Neural progenitor cell (in vitro differentiated cells): ENCODE measurements at regions not wholly inside any gene's neighbourhood (a gene's known extent, or its start where the extent isn't known, plus 50 kb on each side); places are given as distances from the start of the nearest gene placed in this dataset.

Source experiments
- DNase-seq: peaks from one replicate; pipeline ENCODE4 v3.0.0-alpha.2; 2016; ENCODE audit warnings: low spot score
- H2AFZ ChIP-seq: fragments of 200-600 bp; sonication (generic); replicated peaks from 2 replicates; pipeline ENCODE4 v1.6.1; 2016; ENCODE audit warnings: antibody characterized with exemption
- H3F3A ChIP-seq: fragments of 200-600 bp; sonication (generic); 2 replicates; pipeline ENCODE4 v1.6.1; 2016; ENCODE audit warnings: antibody characterized with exemption, low read depth
- H3K27ac ChIP-seq: fragments of 200-600 bp; sonication (generic); 2 replicates; pipeline ENCODE4 v1.5.1; 2016; ENCODE audit warnings: mild to moderate bottlenecking
- H3K27me3 ChIP-seq: fragments of 200-600 bp; sonication (generic); 2 replicates; pipeline ENCODE4 v1.6.1; 2016; ENCODE audit warnings: mild to moderate bottlenecking, moderate library complexity
- H3K36me3 ChIP-seq: fragments of 200-600 bp; sonication (generic); 2 replicates; pipeline ENCODE4 v1.5.1; 2016
- H3K4me1 ChIP-seq: fragments of 200-600 bp; sonication (generic); 2 replicates; pipeline ENCODE4 v1.6.1; 2016; ENCODE audit warnings: mixed run types
- H3K4me2 ChIP-seq: fragments of 200-600 bp; sonication (generic); 2 replicates; pipeline ENCODE4 v1.6.1; 2016
- H3K4me3 ChIP-seq: fragments of 200-600 bp; sonication (generic); 2 replicates; pipeline ENCODE4 v1.5.1; 2016
- H3K79me2 ChIP-seq: fragments of 200-600 bp; sonication (generic); 2 replicates; pipeline ENCODE4 v1.6.1; 2016; ENCODE audit warnings: low read depth
- H3K9ac ChIP-seq: fragments of 200-600 bp; sonication (generic); 2 replicates; pipeline ENCODE4 v1.6.1; 2016
- H3K9me3 ChIP-seq: fragments of 200-600 bp; sonication (generic); 2 replicates; pipeline ENCODE4 v1.5.1; 2016; ENCODE audit warnings: low read depth
- H4K20me1 ChIP-seq: fragments of 200-600 bp; sonication (generic); 2 replicates; pipeline ENCODE4 v1.6.1; 2016; ENCODE audit warnings: low read depth
- H3K27ac Mint-ChIP-seq: 3 replicates; pipeline ENCODE4 v1.8.0; 2021; ENCODE audit warnings: mixed read lengths
- H3K27me3 Mint-ChIP-seq: 2 replicates; pipeline ENCODE4 v1.8.0; 2022; ENCODE audit warnings: low read depth, mild to moderate bottlenecking, inconsistent platforms, moderate library complexity, mixed read lengths; ENCODE audit not compliant: insufficient read depth
- H3K36me3 Mint-ChIP-seq: 3 replicates; pipeline ENCODE4 v1.8.0; 2021; ENCODE audit warnings: mixed read lengths
- H3K4me1 Mint-ChIP-seq: 3 replicates; pipeline ENCODE4 v1.8.0; 2021; ENCODE audit warnings: mixed read lengths
- H3K4me3 Mint-ChIP-seq: 3 replicates; pipeline ENCODE4 v1.8.0; 2021; ENCODE audit warnings: mild to moderate bottlenecking, moderate library complexity, mixed read lengths
- H3K9me3 Mint-ChIP-seq: 3 replicates; pipeline ENCODE4 v1.8.0; 2020; ENCODE audit warnings: mixed read lengths
- EZH2 ChIP-seq: fragments of 200-600 bp; sonication (generic); IDR thresholded peaks from 2 replicates; pipeline ENCODE4 v1.6.1; 2017; ENCODE audit warnings: antibody characterized with exemption, mild to moderate bottlenecking, moderate library complexity
- EZH2phosphoT487 ChIP-seq: fragments of 200-600 bp; sonication (generic); IDR thresholded peaks from 2 replicates; pipeline ENCODE4 v1.6.1; 2017; ENCODE audit warnings: antibody characterized with exemption
- TF ChIP-seq, protein P1 (sequence below): fragments of 200-600 bp; sonication (generic); IDR thresholded peaks from 2 replicates; pipeline ENCODE4 v1.5.1; 2017; ENCODE audit warnings: antibody characterized with exemption, mild to moderate bottlenecking

DNA sequence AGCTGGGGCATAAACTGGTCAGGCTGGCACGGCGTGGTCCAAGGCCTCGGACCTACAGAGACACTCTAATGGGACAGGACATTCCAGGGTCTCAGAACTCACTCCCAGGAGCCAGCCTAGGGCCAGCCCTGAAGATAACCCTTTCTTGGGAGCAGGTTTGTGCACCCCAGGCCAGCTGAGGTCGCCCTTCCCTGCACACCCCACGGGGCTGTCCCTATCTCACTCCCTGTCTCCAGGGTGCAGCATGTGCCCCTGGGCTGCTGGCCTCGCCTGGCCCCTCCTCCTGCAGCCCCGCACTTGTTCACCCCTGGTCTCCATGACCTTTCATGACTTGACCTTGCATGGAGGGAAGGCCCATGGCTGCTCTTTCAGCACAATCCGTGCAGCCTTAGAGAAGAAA lies 1321.8 kb downstream of the BRD1 start:
- DNase-seq: no peak

DNA sequence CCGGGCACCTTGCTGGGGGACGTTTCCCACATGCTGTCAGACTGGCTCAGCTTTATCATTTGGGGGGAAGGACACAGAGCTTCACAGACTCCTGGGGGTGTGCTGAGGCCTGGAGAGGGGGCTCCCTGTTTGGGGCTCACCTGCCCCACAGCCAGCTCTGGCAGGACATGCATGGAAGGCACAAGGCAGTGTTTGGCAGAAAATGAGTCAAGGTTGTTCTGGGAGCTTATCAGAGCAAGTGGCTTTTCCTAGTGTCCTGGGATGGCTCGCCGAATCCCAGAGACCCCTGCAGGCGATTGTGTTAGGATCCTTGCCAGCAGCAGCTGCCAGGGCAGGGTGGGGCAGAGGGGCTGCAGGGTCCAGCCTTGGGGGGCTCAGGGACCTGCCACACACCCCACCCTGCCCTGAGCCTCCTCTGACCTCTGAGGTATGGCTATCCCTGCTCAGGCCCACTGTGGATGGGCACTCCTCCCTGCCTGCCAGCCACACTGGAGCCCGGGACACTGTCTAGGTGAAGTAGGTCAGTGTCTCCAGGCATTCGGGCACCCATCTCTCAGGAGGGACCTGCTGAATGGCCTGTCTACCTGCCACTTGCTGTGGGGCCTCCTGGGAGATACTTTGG lies 1323.0 kb downstream of the BRD1 start:
- TF ChIP-seq, protein P1, sequence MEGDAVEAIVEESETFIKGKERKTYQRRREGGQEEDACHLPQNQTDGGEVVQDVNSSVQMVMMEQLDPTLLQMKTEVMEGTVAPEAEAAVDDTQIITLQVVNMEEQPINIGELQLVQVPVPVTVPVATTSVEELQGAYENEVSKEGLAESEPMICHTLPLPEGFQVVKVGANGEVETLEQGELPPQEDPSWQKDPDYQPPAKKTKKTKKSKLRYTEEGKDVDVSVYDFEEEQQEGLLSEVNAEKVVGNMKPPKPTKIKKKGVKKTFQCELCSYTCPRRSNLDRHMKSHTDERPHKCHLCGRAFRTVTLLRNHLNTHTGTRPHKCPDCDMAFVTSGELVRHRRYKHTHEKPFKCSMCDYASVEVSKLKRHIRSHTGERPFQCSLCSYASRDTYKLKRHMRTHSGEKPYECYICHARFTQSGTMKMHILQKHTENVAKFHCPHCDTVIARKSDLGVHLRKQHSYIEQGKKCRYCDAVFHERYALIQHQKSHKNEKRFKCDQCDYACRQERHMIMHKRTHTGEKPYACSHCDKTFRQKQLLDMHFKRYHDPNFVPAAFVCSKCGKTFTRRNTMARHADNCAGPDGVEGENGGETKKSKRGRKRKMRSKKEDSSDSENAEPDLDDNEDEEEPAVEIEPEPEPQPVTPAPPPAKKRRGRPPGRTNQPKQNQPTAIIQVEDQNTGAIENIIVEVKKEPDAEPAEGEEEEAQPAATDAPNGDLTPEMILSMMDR: no peak
- TF ChIP-seq EZH2 (no peak), EZH2phosphoT487 (no peak)
- Histone ChIP-seq H3K4me2 (no peak overlapping the region), H3K27me3 (no peaks in the 10 kb centered on the region), H3K4me1 (no peaks in the 10 kb centered on the region), H3K4me3 (no peak overlapping the region), H4K20me1 (peaks cover 4% of the 10 kb centered on the region), H3K36me3 (no peaks in the 10 kb centered on the region), H3K9me3 (no peaks in the 10 kb centered on the region), H3K79me2 (no peaks in the 10 kb centered on the region), H3K9ac (no peak overlapping the region), H3F3A (no peaks in the 10 kb centered on the region), H2AFZ (no peak overlapping the region), H3K27ac (no peak overlapping the region)
- DNase-seq: no peak
- Mint-ChIP-seq H3K4me3 (no peak overlapping the region), H3K27ac (no peak overlapping the region), H3K9me3 (no peaks in the 10 kb centered on the region), H3K4me1 (peaks cover 10% of the 10 kb centered on the region), H3K36me3 (peaks cover 4% of the 10 kb centered on the region), H3K27me3 (peaks cover 2% of the 10 kb centered on the region)

More for the DNA sequence above, 1321.8 kb downstream of the BRD1 start:
- Mint-ChIP-seq H3K36me3 (peaks cover 9% of the 10 kb centered on the region), H3K4me3 (no peak overlapping the region), H3K27ac (no peak overlapping the region), H3K9me3 (no peaks in the 10 kb centered on the region), H3K4me1 (no peaks in the 10 kb centered on the region), H3K27me3 (peaks cover 2% of the 10 kb centered on the region)
- peaks cover 4% of the 10 kb centered on the region for H4K20me1 ChIP-seq
- H3F3A ChIP-seq: no peaks in the 10 kb centered on the region
- H3K36me3 ChIP-seq: no peaks in the 10 kb centered on the region
- no peaks in the 10 kb centered on the region for H3K79me2 ChIP-seq
- no peak overlapping the region for H3K27ac ChIP-seq
- no peaks in the 10 kb centered on the region for H3K4me1 ChIP-seq
- H3K4me2 ChIP-seq: no peak overlapping the region
- H2AFZ ChIP-seq: no peak overlapping the region
- no peaks in the 10 kb centered on the region for H3K27me3 ChIP-seq
- no peak overlapping the region for H3K9ac ChIP-seq
- no peak for TF ChIP-seq EZH2phosphoT487
- no peak for TF ChIP-seq EZH2
- TF ChIP-seq, protein P1: no peak
- H3K9me3 ChIP-seq: no peaks in the 10 kb centered on the region
- no peak overlapping the region for H3K4me3 ChIP-seq

DNA sequence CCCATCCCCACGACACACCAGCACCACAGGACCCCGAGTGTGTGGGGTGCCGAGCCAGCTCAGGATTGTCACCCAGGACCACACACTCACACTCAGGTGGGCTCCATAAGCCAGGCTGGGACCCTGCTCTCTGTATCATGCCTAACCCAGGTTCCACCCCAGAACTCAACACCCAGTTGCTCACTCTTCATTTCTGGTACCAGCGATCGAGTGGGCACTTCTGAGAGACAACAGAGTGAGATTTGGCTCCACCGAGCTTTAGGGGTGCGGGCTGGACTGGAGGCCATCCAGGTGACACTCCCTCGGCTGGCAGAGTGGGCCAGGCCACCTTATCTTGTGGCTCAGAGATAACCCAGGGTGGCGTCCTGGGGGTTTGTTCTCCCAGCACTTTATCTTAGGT lies 1323.8 kb downstream of the BRD1 start:
- no peak for DNase-seq
- Histone ChIP-seq H3K4me1 (peaks cover 2% of the 10 kb centered on the region), H3K4me2 (no peak overlapping the region), H4K20me1 (peaks cover 4% of the 10 kb centered on the region), H3K27ac (no peak overlapping the region), H3K27me3 (no peaks in the 10 kb centered on the region), H3F3A (no peaks in the 10 kb centered on the region), H3K36me3 (no peaks in the 10 kb centered on the region), H2AFZ (no peak overlapping the region), H3K9me3 (no peaks in the 10 kb centered on the region), H3K79me2 (no peaks in the 10 kb centered on the region), H3K4me3 (no peak overlapping the region), H3K9ac (no peak overlapping the region)
- Mint-ChIP-seq H3K9me3 (no peaks in the 10 kb centered on the region), H3K27ac (no peak overlapping the region), H3K36me3 (peaks cover 3% of the 10 kb centered on the region), H3K4me1 (peaks cover 15% of the 10 kb centered on the region), H3K27me3 (peaks cover 2% of the 10 kb centered on the region), H3K4me3 (no peak overlapping the region)
- TF ChIP-seq EZH2phosphoT487: no peak
- TF ChIP-seq, protein P1: no peak
- no peak for TF ChIP-seq EZH2
